Astrocyte (in vitro differentiated cells and primary cell): ENCODE measurements at regions not wholly inside any gene's neighbourhood (a gene's known extent, or its start where the extent isn't known, plus 50 kb on each side); places are given as distances from the start of the nearest gene placed in this dataset.

ENCODE experiments used
- DNase-seq: peaks from one replicate; pipeline ENCODE4 v3.0.0-alpha.2; 2010; ENCODE audit warnings: low read depth
- FAIRE-seq: peaks from 2 replicates; lab custom pipeline; 2011; peaks lifted over from hg19 to GRCh38; lab: Jason Lieb, UNC
- H2AFZ ChIP-seq: 2 replicates; pipeline ENCODE4 v1.6.0; 2012; ENCODE audit warnings: low read depth, low read length, inconsistent platforms
- H3K27ac ChIP-seq: 2 replicates; pipeline ENCODE4 v1.5.1; 2011; ENCODE audit warnings: low read depth, low read length, inconsistent platforms
- H3K27me3 ChIP-seq: 2 replicates; pipeline ENCODE4 v1.6.0; 2011; ENCODE audit warnings: low read length, inconsistent platforms; ENCODE audit not compliant: insufficient read depth
- H3K36me3 ChIP-seq: 2 replicates; pipeline ENCODE4 v1.5.1; 2011; ENCODE audit warnings: low read length, inconsistent platforms; ENCODE audit not compliant: insufficient read depth
- H3K4me1 ChIP-seq: 2 replicates; pipeline ENCODE4 v1.5.1; 2011; ENCODE audit warnings: low read length, inconsistent platforms; ENCODE audit not compliant: insufficient read depth
- H3K4me2 ChIP-seq: 2 replicates; pipeline ENCODE4 v1.6.0; 2012; ENCODE audit warnings: low read length, inconsistent platforms
- H3K4me3 ChIP-seq: 2 replicates; pipeline ENCODE4 v1.5.1; 2011; ENCODE audit warnings: low read depth, mild to moderate bottlenecking, low read length, inconsistent platforms; ENCODE audit not compliant: insufficient read depth
- H3K79me2 ChIP-seq: 2 replicates; pipeline ENCODE4 v1.6.0; 2012; ENCODE audit warnings: mild to moderate bottlenecking, low read length, inconsistent platforms; ENCODE audit not compliant: insufficient read depth
- H3K9ac ChIP-seq: 2 replicates; pipeline ENCODE4 v1.6.0; 2012; ENCODE audit warnings: mild to moderate bottlenecking, low read length, inconsistent platforms
- H3K9me3 ChIP-seq: 2 replicates; pipeline ENCODE4 v1.5.1; 2012; ENCODE audit warnings: low read depth, mild to moderate bottlenecking, low read length, inconsistent platforms; ENCODE audit not compliant: insufficient read depth
- H4K20me1 ChIP-seq: 2 replicates; pipeline ENCODE4 v1.6.0; 2012; ENCODE audit warnings: low read length, inconsistent platforms; ENCODE audit not compliant: insufficient read depth
- H3K27ac Mint-ChIP-seq: one replicate; pipeline ENCODE4 v1.8.0; 2021; ENCODE audit warnings: mild to moderate bottlenecking, mixed read lengths; ENCODE audit not compliant: unreplicated experiment
- H3K27me3 Mint-ChIP-seq: one replicate; pipeline ENCODE4 v1.8.0; 2021; ENCODE audit warnings: low read depth, mixed read lengths; ENCODE audit not compliant: unreplicated experiment
- H3K36me3 Mint-ChIP-seq: one replicate; pipeline ENCODE4 v1.8.0; 2021; ENCODE audit warnings: low read depth, mixed read lengths; ENCODE audit not compliant: unreplicated experiment
- H3K4me1 Mint-ChIP-seq: one replicate; pipeline ENCODE4 v1.8.0; 2021; ENCODE audit warnings: low read depth, mixed read lengths; ENCODE audit not compliant: unreplicated experiment
- H3K4me3 Mint-ChIP-seq: one replicate; pipeline ENCODE4 v1.8.0; 2021; ENCODE audit warnings: mild to moderate bottlenecking, moderate library complexity, mixed read lengths; ENCODE audit not compliant: unreplicated experiment
- H3K9me3 Mint-ChIP-seq: one replicate; pipeline ENCODE4 v1.8.0; 2021; ENCODE audit warnings: mild to moderate bottlenecking, mixed read lengths; ENCODE audit not compliant: unreplicated experiment
- EZH2 ChIP-seq: IDR thresholded peaks from 2 replicates; pipeline ENCODE4 v1.6.1; 2012; ENCODE audit warnings: mild to moderate bottlenecking, low read length, inconsistent platforms; ENCODE audit not compliant: insufficient read depth
- TF ChIP-seq, protein P1 (sequence below): IDR thresholded peaks from 2 replicates; pipeline ENCODE4 v1.5.1; 2011; ENCODE audit warnings: low read depth, mild to moderate bottlenecking, inconsistent platforms, low read length, moderate library complexity; ENCODE audit not compliant: insufficient read depth

DNA sequence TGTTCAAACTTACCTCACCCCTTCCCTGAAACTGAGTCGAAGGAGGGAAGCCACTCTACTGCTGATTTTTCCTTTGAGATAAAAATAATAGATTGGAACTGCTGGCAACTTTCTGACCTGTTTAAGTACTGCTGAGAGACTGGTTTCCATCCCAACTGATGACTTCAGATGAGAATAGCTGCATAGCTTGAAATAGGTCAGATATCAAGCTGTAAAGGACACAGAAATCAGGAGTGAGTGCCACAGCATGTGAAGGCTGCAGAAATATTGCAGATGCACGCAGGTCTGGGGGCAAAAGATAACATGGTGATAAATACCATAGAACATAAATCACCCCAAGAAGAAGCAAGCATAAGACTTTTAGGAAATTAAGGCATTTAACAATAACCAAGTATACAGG lies 923.2 kb downstream of the SH3BGRL start:
- no peak for TF ChIP-seq EZH2
- Histone ChIP-seq H3K27me3 (no peaks in the 10 kb centered on the region), H3K79me2 (no peaks in the 10 kb centered on the region), H3K4me3 (no peak overlapping the region), H3K36me3 (no peaks in the 10 kb centered on the region), H4K20me1 (no peaks in the 10 kb centered on the region), H3K4me2 (no peak overlapping the region), H3K27ac (no peak overlapping the region), H3K9me3 (no peaks in the 10 kb centered on the region), H2AFZ (no peak overlapping the region), H3K9ac (no peak overlapping the region), H3K4me1 (no peaks in the 10 kb centered on the region)
- Mint-ChIP-seq H3K36me3 (no peaks in the 10 kb centered on the region), H3K4me1 (no peaks in the 10 kb centered on the region), H3K4me3 (no peak overlapping the region), H3K9me3 (no peaks in the 10 kb centered on the region), H3K27ac (no peak overlapping the region), H3K27me3 (no peaks in the 10 kb centered on the region)
- FAIRE-seq (peak; percentile 62), DNase-seq (no peak)

DNA sequence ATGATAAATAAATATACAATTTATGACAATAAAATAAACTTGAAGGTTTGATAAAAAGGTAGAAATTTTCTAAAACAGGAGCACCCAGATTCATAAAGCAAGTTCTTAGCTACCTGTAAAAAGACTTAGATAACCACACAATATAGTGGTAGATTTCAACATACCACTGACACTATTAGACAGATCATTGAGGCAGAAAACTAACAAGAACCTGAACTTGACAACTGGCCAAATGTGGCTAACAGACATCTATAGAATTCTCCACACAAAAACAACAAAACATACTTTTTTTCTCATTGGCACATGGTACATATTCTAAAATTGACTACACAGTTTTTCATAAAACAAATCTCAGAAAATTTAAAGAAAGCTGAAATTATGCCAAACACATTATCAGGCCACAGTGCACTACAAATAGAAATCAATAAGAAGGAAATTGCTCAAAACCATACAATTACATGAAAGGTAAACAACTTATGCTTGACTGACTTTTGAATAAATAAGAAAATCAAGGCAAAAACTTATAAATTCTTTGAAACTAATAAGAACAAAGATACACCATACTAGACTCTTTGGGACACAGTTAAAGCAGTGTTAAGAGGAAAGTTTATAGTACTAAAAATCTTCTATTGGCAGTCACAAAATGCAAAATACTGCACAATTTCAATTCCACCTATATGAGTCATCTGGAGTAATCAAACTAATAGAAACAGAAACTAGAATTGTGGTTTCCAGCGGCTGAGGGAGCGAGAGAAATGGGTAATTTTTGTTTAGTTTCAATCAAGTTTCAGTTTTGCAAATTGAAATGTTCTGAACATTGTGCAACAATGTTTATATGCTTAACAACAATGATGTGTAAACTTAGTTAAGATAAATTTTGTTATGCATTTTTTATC lies 925.6 kb downstream of the SH3BGRL start:
- TF ChIP-seq, protein P1, sequence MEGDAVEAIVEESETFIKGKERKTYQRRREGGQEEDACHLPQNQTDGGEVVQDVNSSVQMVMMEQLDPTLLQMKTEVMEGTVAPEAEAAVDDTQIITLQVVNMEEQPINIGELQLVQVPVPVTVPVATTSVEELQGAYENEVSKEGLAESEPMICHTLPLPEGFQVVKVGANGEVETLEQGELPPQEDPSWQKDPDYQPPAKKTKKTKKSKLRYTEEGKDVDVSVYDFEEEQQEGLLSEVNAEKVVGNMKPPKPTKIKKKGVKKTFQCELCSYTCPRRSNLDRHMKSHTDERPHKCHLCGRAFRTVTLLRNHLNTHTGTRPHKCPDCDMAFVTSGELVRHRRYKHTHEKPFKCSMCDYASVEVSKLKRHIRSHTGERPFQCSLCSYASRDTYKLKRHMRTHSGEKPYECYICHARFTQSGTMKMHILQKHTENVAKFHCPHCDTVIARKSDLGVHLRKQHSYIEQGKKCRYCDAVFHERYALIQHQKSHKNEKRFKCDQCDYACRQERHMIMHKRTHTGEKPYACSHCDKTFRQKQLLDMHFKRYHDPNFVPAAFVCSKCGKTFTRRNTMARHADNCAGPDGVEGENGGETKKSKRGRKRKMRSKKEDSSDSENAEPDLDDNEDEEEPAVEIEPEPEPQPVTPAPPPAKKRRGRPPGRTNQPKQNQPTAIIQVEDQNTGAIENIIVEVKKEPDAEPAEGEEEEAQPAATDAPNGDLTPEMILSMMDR = no peak
- TF ChIP-seq EZH2 = no peak

DNA sequence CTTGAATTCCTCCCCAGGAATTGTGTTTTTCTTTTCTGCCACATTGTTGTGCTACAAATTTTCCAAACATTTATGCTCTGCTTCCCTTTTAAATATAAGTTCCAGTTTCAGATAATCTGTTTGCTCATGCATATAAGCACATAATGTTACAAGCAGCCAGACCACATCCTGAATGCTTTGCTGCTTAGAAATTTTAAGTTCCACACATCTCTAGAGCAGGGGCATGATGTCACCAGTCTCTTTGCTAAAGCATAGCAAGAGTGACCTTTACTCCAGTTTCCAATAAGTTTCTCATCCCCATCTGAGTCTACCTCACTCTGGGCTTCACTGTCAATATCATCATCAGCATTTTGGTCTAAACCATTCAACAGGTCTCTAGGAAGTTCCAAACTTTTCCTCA lies 932.5 kb downstream of the SH3BGRL start:
- no peak for TF ChIP-seq EZH2
- TF ChIP-seq, protein P1 = no peak
- Mint-ChIP-seq H3K4me3 (no peak overlapping the region), H3K9me3 (no peaks in the 10 kb centered on the region), H3K36me3 (no peaks in the 10 kb centered on the region), H3K27ac (peak overlapping the region; percentile 41), H3K27me3 (no peaks in the 10 kb centered on the region), H3K4me1 (no peaks in the 10 kb centered on the region)
- Histone ChIP-seq H3K9ac (no peak overlapping the region), H4K20me1 (no peaks in the 10 kb centered on the region), H2AFZ (no peak overlapping the region), H3K4me2 (no peak overlapping the region), H3K4me1 (no peaks in the 10 kb centered on the region), H3K79me2 (no peaks in the 10 kb centered on the region), H3K27ac (no peak overlapping the region), H3K36me3 (no peaks in the 10 kb centered on the region), H3K9me3 (no peaks in the 10 kb centered on the region), H3K27me3 (no peaks in the 10 kb centered on the region), H3K4me3 (no peak overlapping the region)
- FAIRE-seq = no peak
- no peak for DNase-seq

More for the DNA sequence above, 925.6 kb downstream of the SH3BGRL start:
- H3K4me3 ChIP-seq = no peak overlapping the region
- H3K4me2 ChIP-seq = no peak overlapping the region
- no peak overlapping the region for H3K27ac Mint-ChIP-seq
- no peaks in the 10 kb centered on the region for H3K27me3 ChIP-seq
- no peaks in the 10 kb centered on the region for H3K36me3 ChIP-seq
- H3K4me3 Mint-ChIP-seq = no peak overlapping the region
- DNase-seq (no peak), FAIRE-seq (peak; percentile 91)
- no peaks in the 10 kb centered on the region for H3K9me3 ChIP-seq
- H3K27me3 Mint-ChIP-seq = no peaks in the 10 kb centered on the region
- H3K27ac ChIP-seq = no peak overlapping the region
- no peaks in the 10 kb centered on the region for H3K9me3 Mint-ChIP-seq
- H3K36me3 Mint-ChIP-seq = no peaks in the 10 kb centered on the region
- H4K20me1 ChIP-seq = no peaks in the 10 kb centered on the region
- H3K9ac ChIP-seq = no peak overlapping the region
- no peak overlapping the region for H2AFZ ChIP-seq
- no peaks in the 10 kb centered on the region for H3K4me1 Mint-ChIP-seq
- no peaks in the 10 kb centered on the region for H3K79me2 ChIP-seq
- H3K4me1 ChIP-seq = no peaks in the 10 kb centered on the region
